ENCODE measurements at regions not wholly inside any gene's neighbourhood (a gene's known extent, or its start where the extent isn't known, plus 50 kb on each side); places are given as distances from the start of the nearest gene placed in this dataset.

GRCh38 chr2:59882822-59883221 lies 670.6 kb downstream of the BCL11A start:
- TF ChIP-seq CTCF (IDR thresholded peaks at IDR 0.05; ENCODE audit: insufficient read depth, low read length, poor library complexity, severe bottlenecking) (no peak), EZH2phosphoT487 (conservative IDR thresholded peaks at IDR 0.05; ENCODE audit: low read length) (no peak)
